K562 (cell line): ENCODE measurements at regions not wholly inside any gene's neighbourhood (a gene's known extent, or its start where the extent isn't known, plus 50 kb on each side); places are given as distances from the start of the nearest gene placed in this dataset.

Experiments used
- ATF1 ChIP-seq, 2 experiments: fragments of 450-650 bp in 1 of 2; IDR thresholded peaks; 2 replicates each; pipeline ENCODE4 v1.6.1; 2016; ENCODE audit warnings: missing compliant biosample characterization in 1 of 2, missing genetic modification characterization in 1 of 2
- BACH1 ChIP-seq: fragments of 200-800 bp; sonication (Bioruptor generic); IDR thresholded peaks from 2 replicates; pipeline ENCODE4 v1.6.1; 2016; ENCODE audit warnings: missing genetic modification characterization, missing compliant biosample characterization
- BCOR ChIP-seq: fragments of 450-650 bp; IDR thresholded peaks from 2 replicates; pipeline ENCODE4 v1.6.1; 2016
- BRF1 ChIP-seq: IDR thresholded peaks from 3 replicates; pipeline ENCODE4 v1.6.1; 2011; ENCODE audit warnings: borderline replicate concordance, mild to moderate bottlenecking; ENCODE audit not compliant: insufficient read length; ENCODE audit errors: extremely low read depth
- CEBPG ChIP-seq, 3 experiments: fragments of 200-800 bp in 1 of 3; sonication (Bioruptor generic) in 1 of 3; sonication (generic) in 1 of 3; formaldehyde crosslinking in 1 of 3; IDR thresholded peaks in 2 of 3; conservative IDR thresholded peaks in 1 of 3; 2 replicates each; pipeline versions ENCODE4 v1.6.1 to v1.8.0; 2016 to 2022; ENCODE audit warnings: missing compliant biosample characterization in 2 of 3, missing genetic modification characterization in 2 of 3, mild to moderate bottlenecking in 1 of 3, missing genetic modification reagents in 1 of 3
- CREB1 ChIP-seq, 2 experiments: sonication (generic) in 1 of 2; formaldehyde crosslinking in 1 of 2; IDR thresholded peaks; 2 replicates each; pipeline versions ENCODE4 v1.6.1 to v1.8.0; 2012 to 2022; ENCODE audit warnings: inconsistent platforms in 1 of 2, mild to moderate bottlenecking in 1 of 2, missing genetic modification reagents in 1 of 2, moderate library complexity in 1 of 2
- CTBP1 ChIP-seq: fragments of 450-650 bp; IDR thresholded peaks from 2 replicates; pipeline ENCODE4 v1.6.1; 2016; ENCODE audit warnings: borderline replicate concordance
- EHMT2 ChIP-seq: fragments of 450-650 bp; IDR thresholded peaks from 2 replicates; pipeline ENCODE4 v1.6.1; 2018; ENCODE audit warnings: antibody characterized with exemption
- FOXJ3 ChIP-seq: sonication (generic); formaldehyde crosslinking; IDR thresholded peaks from 2 replicates; pipeline ENCODE4 v1.4.0; 2020; ENCODE audit warnings: mild to moderate bottlenecking, missing genetic modification reagents
- HNRNPK ChIP-seq: fragments of 200-400 bp; formaldehyde crosslinking; IDR thresholded peaks from one replicate; pipeline ENCODE4 v1.6.1; 2018; ENCODE audit warnings: mild to moderate bottlenecking, low read depth, low read length; ENCODE audit not compliant: poor library complexity, severe bottlenecking
- HOXB6 ChIP-seq: fragments of 250-450 bp; sonication (Bioruptor Pico); IDR thresholded peaks from 2 replicates; pipeline ENCODE4 v1.5.1; 2022; ENCODE audit warnings: mild to moderate bottlenecking, borderline replicate concordance
- KDM5B ChIP-seq: fragments of 200-600 bp; sonication (generic); IDR thresholded peaks from 2 replicates; pipeline ENCODE4 v1.6.1; 2012; ENCODE audit warnings: low read depth, mild to moderate bottlenecking, moderate library complexity, low read length, control low read depth, inconsistent platforms; ENCODE audit not compliant: insufficient replicate concordance
- KLF1 ChIP-seq: fragments of 450-650 bp; IDR thresholded peaks from 2 replicates; pipeline ENCODE4 v1.6.1; 2016; ENCODE audit warnings: missing genetic modification characterization, missing compliant biosample characterization
- MBD2 ChIP-seq: sonication (generic); IDR thresholded peaks from 2 replicates; pipeline ENCODE4 v1.6.1; 2016; ENCODE audit warnings: low read depth, borderline replicate concordance
- MTF1 ChIP-seq: fragments of 250-450 bp; sonication (Bioruptor Pico); IDR thresholded peaks from 2 replicates; pipeline ENCODE4 v1.9.0; 2021; ENCODE audit warnings: moderate library complexity, mild to moderate bottlenecking, inconsistent platforms, borderline replicate concordance
- NCOA2 ChIP-seq, 2 experiments: fragments of 450-650 bp; IDR thresholded peaks; 2 replicates each; pipeline ENCODE4 v1.6.1; 2018; ENCODE audit warnings: mild to moderate bottlenecking in 2 of 2, moderate library complexity in 1 of 2; ENCODE audit not compliant: partially characterized antibody in 2 of 2
- NFE2 ChIP-seq: IDR thresholded peaks from 2 replicates; pipeline ENCODE4 v1.6.1; 2014; ENCODE audit warnings: antibody characterized with exemption, low read depth
- POLR2AphosphoS5 ChIP-seq: IDR thresholded peaks from 2 replicates; pipeline ENCODE4 v1.6.1; 2011; ENCODE audit warnings: mild to moderate bottlenecking, low read depth, low read length, moderate library complexity; ENCODE audit not compliant: control insufficient read depth, insufficient read depth
- PTRF ChIP-seq: fragments of 450-650 bp; IDR thresholded peaks from 2 replicates; pipeline ENCODE4 v1.6.1; 2016; ENCODE audit warnings: mild to moderate bottlenecking, missing genetic modification characterization, missing compliant biosample characterization
- RBFOX2 ChIP-seq: fragments of 200-400 bp; formaldehyde crosslinking; IDR thresholded peaks from 2 replicates; pipeline ENCODE4 v1.6.1; 2017; ENCODE audit warnings: low read depth, mild to moderate bottlenecking, low read length, moderate library complexity
- U2AF2 ChIP-seq: fragments of 200-400 bp; formaldehyde crosslinking; optimal IDR thresholded peaks from 2 replicates; pipeline ENCODE3; 2017; ENCODE audit warnings: low read depth, mild to moderate bottlenecking, low read length
- ZKSCAN1 ChIP-seq: fragments of 150-350 bp; IDR thresholded peaks from 2 replicates; pipeline ENCODE4 v1.6.1; 2016; ENCODE audit warnings: low read depth, low read length
- ZNF644 ChIP-seq: fragments of 200-800 bp; sonication (Bioruptor generic); IDR thresholded peaks from 2 replicates; pipeline ENCODE4 v1.6.1; 2016; ENCODE audit warnings: low read depth, missing genetic modification characterization, missing compliant biosample characterization
- TF ChIP-seq, protein P1 (sequence below): fragments of 200-800 bp; sonication (Bioruptor generic); IDR thresholded peaks from 2 replicates; pipeline ENCODE4 v1.6.1; 2016; ENCODE audit warnings: missing genetic modification characterization, missing compliant biosample characterization
- TF ChIP-seq, protein P2 (sequence below): fragments of 450-650 bp; formaldehyde crosslinking; IDR thresholded peaks from 2 replicates; pipeline ENCODE4 v1.4.0; 2022; ENCODE audit warnings: mild to moderate bottlenecking, moderate library complexity

DNA sequence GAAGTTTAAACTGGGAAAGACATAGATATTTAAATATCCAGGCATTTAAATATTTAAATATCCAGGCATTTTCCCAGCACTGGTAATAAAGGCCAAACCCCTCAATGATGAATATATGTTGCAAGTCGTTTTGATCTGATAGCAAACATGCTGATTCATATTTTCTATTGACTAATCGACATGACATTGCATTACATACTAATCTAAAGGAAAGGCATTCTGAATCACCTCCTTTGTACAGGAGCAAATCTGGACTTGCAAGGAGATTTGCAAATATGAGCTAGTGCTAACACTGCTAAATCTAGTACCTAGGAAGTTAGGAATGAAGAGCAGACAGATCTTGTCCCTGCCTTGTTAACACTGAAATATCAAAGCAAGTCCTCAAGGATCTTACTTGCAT lies 207.3 kb downstream of the SLC7A11 start (continued):
- peak; percentile 55; the same call in 1 of the 2 replicates for TF ChIP-seq BACH1 (tag)
- TF ChIP-seq, protein P1, sequence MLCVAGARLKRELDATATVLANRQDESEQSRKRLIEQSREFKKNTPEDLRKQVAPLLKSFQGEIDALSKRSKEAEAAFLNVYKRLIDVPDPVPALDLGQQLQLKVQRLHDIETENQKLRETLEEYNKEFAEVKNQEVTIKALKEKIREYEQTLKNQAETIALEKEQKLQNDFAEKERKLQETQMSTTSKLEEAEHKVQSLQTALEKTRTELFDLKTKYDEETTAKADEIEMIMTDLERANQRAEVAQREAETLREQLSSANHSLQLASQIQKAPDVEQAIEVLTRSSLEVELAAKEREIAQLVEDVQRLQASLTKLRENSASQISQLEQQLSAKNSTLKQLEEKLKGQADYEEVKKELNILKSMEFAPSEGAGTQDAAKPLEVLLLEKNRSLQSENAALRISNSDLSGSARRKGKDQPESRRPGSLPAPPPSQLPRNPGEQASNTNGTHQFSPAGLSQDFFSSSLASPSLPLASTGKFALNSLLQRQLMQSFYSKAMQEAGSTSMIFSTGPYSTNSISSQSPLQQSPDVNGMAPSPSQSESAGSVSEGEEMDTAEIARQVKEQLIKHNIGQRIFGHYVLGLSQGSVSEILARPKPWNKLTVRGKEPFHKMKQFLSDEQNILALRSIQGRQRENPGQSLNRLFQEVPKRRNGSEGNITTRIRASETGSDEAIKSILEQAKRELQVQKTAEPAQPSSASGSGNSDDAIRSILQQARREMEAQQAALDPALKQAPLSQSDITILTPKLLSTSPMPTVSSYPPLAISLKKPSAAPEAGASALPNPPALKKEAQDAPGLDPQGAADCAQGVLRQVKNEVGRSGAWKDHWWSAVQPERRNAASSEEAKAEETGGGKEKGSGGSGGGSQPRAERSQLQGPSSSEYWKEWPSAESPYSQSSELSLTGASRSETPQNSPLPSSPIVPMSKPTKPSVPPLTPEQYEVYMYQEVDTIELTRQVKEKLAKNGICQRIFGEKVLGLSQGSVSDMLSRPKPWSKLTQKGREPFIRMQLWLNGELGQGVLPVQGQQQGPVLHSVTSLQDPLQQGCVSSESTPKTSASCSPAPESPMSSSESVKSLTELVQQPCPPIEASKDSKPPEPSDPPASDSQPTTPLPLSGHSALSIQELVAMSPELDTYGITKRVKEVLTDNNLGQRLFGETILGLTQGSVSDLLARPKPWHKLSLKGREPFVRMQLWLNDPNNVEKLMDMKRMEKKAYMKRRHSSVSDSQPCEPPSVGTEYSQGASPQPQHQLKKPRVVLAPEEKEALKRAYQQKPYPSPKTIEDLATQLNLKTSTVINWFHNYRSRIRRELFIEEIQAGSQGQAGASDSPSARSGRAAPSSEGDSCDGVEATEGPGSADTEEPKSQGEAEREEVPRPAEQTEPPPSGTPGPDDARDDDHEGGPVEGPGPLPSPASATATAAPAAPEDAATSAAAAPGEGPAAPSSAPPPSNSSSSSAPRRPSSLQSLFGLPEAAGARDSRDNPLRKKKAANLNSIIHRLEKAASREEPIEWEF (CRISPR knock-in tag) = no peak
- no peak for TF ChIP-seq MTF1 (CRISPR knock-in tag)
- no peak for TF ChIP-seq EHMT2
- no peak for TF ChIP-seq POLR2AphosphoS5
- TF ChIP-seq, protein P2, sequence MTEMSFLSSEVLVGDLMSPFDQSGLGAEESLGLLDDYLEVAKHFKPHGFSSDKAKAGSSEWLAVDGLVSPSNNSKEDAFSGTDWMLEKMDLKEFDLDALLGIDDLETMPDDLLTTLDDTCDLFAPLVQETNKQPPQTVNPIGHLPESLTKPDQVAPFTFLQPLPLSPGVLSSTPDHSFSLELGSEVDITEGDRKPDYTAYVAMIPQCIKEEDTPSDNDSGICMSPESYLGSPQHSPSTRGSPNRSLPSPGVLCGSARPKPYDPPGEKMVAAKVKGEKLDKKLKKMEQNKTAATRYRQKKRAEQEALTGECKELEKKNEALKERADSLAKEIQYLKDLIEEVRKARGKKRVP (CRISPR knock-in tag) = no peak
- no peak for TF ChIP-seq U2AF2
- TF ChIP-seq CREB1 (IDR thresholded peaks at IDR 0.05) = no peak
- TF ChIP-seq CREB1 (CRISPR knock-in tag; IDR thresholded peaks at IDR 0.05) = no peak
- no peak for TF ChIP-seq ATF1 (CRISPR knock-in tag; IDR thresholded peaks at IDR 0.05)
- no peak for TF ChIP-seq ATF1 (tag; IDR thresholded peaks at IDR 0.05)
- no peak for TF ChIP-seq ZNF644 (tag)
- no peak for TF ChIP-seq KDM5B
- no peak for TF ChIP-seq HNRNPK
- no peak for TF ChIP-seq ZKSCAN1
- TF ChIP-seq HOXB6 (CRISPR knock-in tag) = no peak
- TF ChIP-seq KLF1 (tag) = no peak
- peak; percentile 71 for TF ChIP-seq NFE2
- no peak for TF ChIP-seq PTRF (tag)
- TF ChIP-seq CTBP1 = no peak
- no peak for TF ChIP-seq RBFOX2
- TF ChIP-seq CEBPG (CRISPR knock-in tag; IDR thresholded peaks at IDR 0.05) = no peak
- peak in 1 of 2 experiments; percentile 62; a peak in 2 of 4 replicates for TF ChIP-seq CEBPG (tag; conservative IDR thresholded peaks at IDR 0.05 in 1 of 2, IDR thresholded peaks at IDR 0.05 in 1 of 2)
- TF ChIP-seq BRF1 = no peak
- no peak for TF ChIP-seq NCOA2 (IDR thresholded peaks at IDR 0.05; ENCODE audit: partially characterized antibody in 2 of 2)
- no peak for TF ChIP-seq FOXJ3 (CRISPR knock-in tag)
- TF ChIP-seq BCOR = no peak
- no peak for TF ChIP-seq MBD2
